Thyroid gland (tissue), 4 donors: ENCODE measurements at regions not wholly inside any gene's neighbourhood (a gene's known extent, or its start where the extent isn't known, plus 50 kb on each side); places are given as distances from the start of the nearest gene placed in this dataset.

ENCODE experiments used
- CTCF ChIP-seq, 6 experiments: fragments of 200-600 bp in 3 of 6; fragments of 450-650 bp in 3 of 6; sonication (generic) in 3 of 6; IDR thresholded peaks; one replicate each; pipeline ENCODE4 v1.5.1; 2016 to 2019; ENCODE audit warnings: antibody characterized with exemption in 6 of 6, mild to moderate bottlenecking in 2 of 6, inconsistent platforms in 1 of 6, moderate library complexity in 1 of 6
- POLR2A ChIP-seq, 2 donors: fragments of 450-650 bp; IDR thresholded peaks; one replicate each; pipeline ENCODE4 v1.6.1; 2017; ENCODE audit warnings: antibody characterized with exemption in 2 of 2, mild to moderate bottlenecking in 2 of 2, moderate library complexity in 1 of 2

DNA sequence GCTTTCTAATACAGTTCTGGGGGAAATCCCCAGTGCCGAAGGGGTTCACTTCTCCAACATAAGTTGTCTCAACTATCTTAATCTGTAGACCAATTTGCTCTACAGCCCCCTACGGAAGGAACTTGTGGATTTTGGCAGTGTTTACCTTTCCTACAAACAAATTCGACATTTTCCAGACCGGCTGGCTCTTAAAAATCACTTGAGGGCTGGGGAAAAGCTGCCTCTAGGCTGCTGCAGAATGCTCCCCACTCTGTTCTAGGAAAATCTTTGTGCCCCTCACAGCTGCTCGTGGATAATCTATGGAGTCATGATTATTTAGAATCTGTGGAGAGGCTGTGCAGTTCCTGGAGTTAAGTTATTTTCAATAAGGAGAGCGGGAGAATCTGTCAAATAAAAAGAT, 474.6 kb upstream of the FZD8 start:
- TF ChIP-seq CTCF (IDR thresholded peaks at IDR 0.05) (no peak), POLR2A (IDR thresholded peaks at IDR 0.05) (no peak)
